ENCODE measurements at regions not wholly inside any gene's neighbourhood (a gene's known extent, or its start where the extent isn't known, plus 50 kb on each side); places are given as distances from the start of the nearest gene placed in this dataset.

- Histone ChIP-seq H3K4me1 (ENCODE audit: control insufficient read depth, insufficient read depth, low read length) (no peaks in the 10 kb centered on the region), H3K4me3 (ENCODE audit: low read length) (no peak overlapping the region), H3K4me2 (ENCODE audit: low read length) (no peak overlapping the region), H3K27me3 (ENCODE audit: control insufficient read depth, insufficient read depth, low read length) (no peaks in the 10 kb centered on the region), H3K9me3 (replicated peaks; ENCODE audit: low read length) (no peaks in the 10 kb centered on the region), H3K36me3 (ENCODE audit: insufficient read depth, low read length) (no peaks in the 10 kb centered on the region), H3K9ac (ENCODE audit: low read depth, low read length) (no peak overlapping the region)
Observed at GRCh38 chr2:180481998-180482397, 474.9 kb upstream of the CWC22 start.

GRCh38 chr2:180478883-180479282, 471.8 kb upstream of the CWC22 start:
- no peaks in the 10 kb centered on the region for H3K4me1 ChIP-seq (ENCODE audit: control insufficient read depth, insufficient read depth, low read length)
- no peaks in the 10 kb centered on the region for H3K27me3 ChIP-seq (ENCODE audit: control insufficient read depth, insufficient read depth, low read length)
- H3K4me2 ChIP-seq (ENCODE audit: low read length), result no peak overlapping the region
- no peaks in the 10 kb centered on the region for H3K9me3 ChIP-seq (replicated peaks; ENCODE audit: low read length)
- H3K9ac ChIP-seq (ENCODE audit: low read depth, low read length), result no peak overlapping the region
- no peaks in the 10 kb centered on the region for H3K36me3 ChIP-seq (ENCODE audit: insufficient read depth, low read length)
- no peak overlapping the region for H3K4me3 ChIP-seq (ENCODE audit: low read length)

GRCh38 chr2:180474716-180475115, 467.6 kb upstream of the CWC22 start:
- Histone ChIP-seq H3K4me1 (ENCODE audit: control insufficient read depth, insufficient read depth, low read length) (no peaks in the 10 kb centered on the region), H3K4me3 (ENCODE audit: low read length) (no peak overlapping the region), H3K36me3 (ENCODE audit: insufficient read depth, low read length) (no peaks in the 10 kb centered on the region), H3K9me3 (replicated peaks; ENCODE audit: low read length) (no peaks in the 10 kb centered on the region), H3K27me3 (ENCODE audit: control insufficient read depth, insufficient read depth, low read length) (no peaks in the 10 kb centered on the region), H3K4me2 (ENCODE audit: low read length) (no peak overlapping the region), H3K9ac (ENCODE audit: low read depth, low read length) (no peak overlapping the region)

- H3K27me3 ChIP-seq (ENCODE audit: control insufficient read depth, insufficient read depth, low read length), result no peaks in the 10 kb centered on the region
- H3K4me3 ChIP-seq (ENCODE audit: low read length), result no peak overlapping the region
- H3K36me3 ChIP-seq (ENCODE audit: insufficient read depth, low read length), result no peaks in the 10 kb centered on the region
- no peaks in the 10 kb centered on the region for H3K9me3 ChIP-seq (replicated peaks; ENCODE audit: low read length)
- no peak overlapping the region for H3K9ac ChIP-seq (ENCODE audit: low read depth, low read length)
- H3K4me1 ChIP-seq (ENCODE audit: control insufficient read depth, insufficient read depth, low read length), result no peaks in the 10 kb centered on the region
- no peak overlapping the region for H3K4me2 ChIP-seq (ENCODE audit: low read length)
Observed at GRCh38 chr2:180473456-180473855, 466.4 kb upstream of the CWC22 start.

GRCh38 chr2:180472133-180472532, 465.0 kb upstream of the CWC22 start:
- no peak overlapping the region for H3K9ac ChIP-seq (ENCODE audit: low read depth, low read length)
- H3K9me3 ChIP-seq (replicated peaks; ENCODE audit: low read length), result no peaks in the 10 kb centered on the region
- H3K4me1 ChIP-seq (ENCODE audit: control insufficient read depth, insufficient read depth, low read length), result no peaks in the 10 kb centered on the region
- no peaks in the 10 kb centered on the region for H3K36me3 ChIP-seq (ENCODE audit: insufficient read depth, low read length)
- no peak overlapping the region for H3K4me3 ChIP-seq (ENCODE audit: low read length)
- no peak overlapping the region for H3K4me2 ChIP-seq (ENCODE audit: low read length)
- no peaks in the 10 kb centered on the region for H3K27me3 ChIP-seq (ENCODE audit: control insufficient read depth, insufficient read depth, low read length)

- Histone ChIP-seq H3K9ac (ENCODE audit: low read depth, low read length) (no peak overlapping the region), H3K4me3 (ENCODE audit: low read length) (no peak overlapping the region), H3K27me3 (ENCODE audit: control insufficient read depth, insufficient read depth, low read length) (no peaks in the 10 kb centered on the region), H3K4me1 (ENCODE audit: control insufficient read depth, insufficient read depth, low read length) (no peaks in the 10 kb centered on the region), H3K36me3 (ENCODE audit: insufficient read depth, low read length) (no peaks in the 10 kb centered on the region), H3K4me2 (ENCODE audit: low read length) (no peak overlapping the region), H3K9me3 (replicated peaks; ENCODE audit: low read length) (no peaks in the 10 kb centered on the region)
Observed at GRCh38 chr2:180463608-180464007, 456.5 kb upstream of the CWC22 start.

GRCh38 chr2:180461761-180462160, 454.7 kb upstream of the CWC22 start:
- no peak overlapping the region for H3K4me2 ChIP-seq (ENCODE audit: low read length)
- H3K27me3 ChIP-seq (ENCODE audit: control insufficient read depth, insufficient read depth, low read length), result no peaks in the 10 kb centered on the region
- no peaks in the 10 kb centered on the region for H3K4me1 ChIP-seq (ENCODE audit: control insufficient read depth, insufficient read depth, low read length)
- no peaks in the 10 kb centered on the region for H3K9me3 ChIP-seq (replicated peaks; ENCODE audit: low read length)
- no peak overlapping the region for H3K4me3 ChIP-seq (ENCODE audit: low read length)
- H3K36me3 ChIP-seq (ENCODE audit: insufficient read depth, low read length), result no peaks in the 10 kb centered on the region
- no peak overlapping the region for H3K9ac ChIP-seq (ENCODE audit: low read depth, low read length)

GRCh38 chr2:180456801-180457200, 449.7 kb upstream of the CWC22 start:
- H3K9ac ChIP-seq (ENCODE audit: low read depth, low read length), result no peak overlapping the region
- H3K36me3 ChIP-seq (ENCODE audit: insufficient read depth, low read length), result no peaks in the 10 kb centered on the region
- no peak overlapping the region for H3K4me2 ChIP-seq (ENCODE audit: low read length)
- H3K9me3 ChIP-seq (replicated peaks; ENCODE audit: low read length), result no peaks in the 10 kb centered on the region
- H3K27me3 ChIP-seq (ENCODE audit: control insufficient read depth, insufficient read depth, low read length), result no peaks in the 10 kb centered on the region
- no peaks in the 10 kb centered on the region for H3K4me1 ChIP-seq (ENCODE audit: control insufficient read depth, insufficient read depth, low read length)
- H3K4me3 ChIP-seq (ENCODE audit: low read length), result no peak overlapping the region

- Histone ChIP-seq H3K4me1 (ENCODE audit: control insufficient read depth, insufficient read depth, low read length) (no peaks in the 10 kb centered on the region), H3K9me3 (replicated peaks; ENCODE audit: low read length) (no peaks in the 10 kb centered on the region), H3K27me3 (ENCODE audit: control insufficient read depth, insufficient read depth, low read length) (no peaks in the 10 kb centered on the region), H3K4me3 (ENCODE audit: low read length) (no peak overlapping the region), H3K4me2 (ENCODE audit: low read length) (no peak overlapping the region), H3K36me3 (ENCODE audit: insufficient read depth, low read length) (no peaks in the 10 kb centered on the region), H3K9ac (ENCODE audit: low read depth, low read length) (no peak overlapping the region)
Observed at GRCh38 chr2:180450841-180451240, 443.7 kb upstream of the CWC22 start.

GRCh38 chr2:180449171-180449915, 442.2 kb upstream of the CWC22 start:
- no peak overlapping the region for H3K4me3 ChIP-seq (ENCODE audit: low read length)
- H3K27me3 ChIP-seq (ENCODE audit: control insufficient read depth, insufficient read depth, low read length), result no peaks in the 10 kb centered on the region
- H3K4me2 ChIP-seq (ENCODE audit: low read length), result no peak overlapping the region
- H3K4me1 ChIP-seq (ENCODE audit: control insufficient read depth, insufficient read depth, low read length), result no peaks in the 10 kb centered on the region
- no peak overlapping the region for H3K9ac ChIP-seq (ENCODE audit: low read depth, low read length)
- H3K36me3 ChIP-seq (ENCODE audit: insufficient read depth, low read length), result no peaks in the 10 kb centered on the region
- no peaks in the 10 kb centered on the region for H3K9me3 ChIP-seq (replicated peaks; ENCODE audit: low read length)

GRCh38 chr2:180446492-180446891, 439.4 kb upstream of the CWC22 start:
- H3K27me3 ChIP-seq (ENCODE audit: control insufficient read depth, insufficient read depth, low read length), result no peaks in the 10 kb centered on the region
- no peaks in the 10 kb centered on the region for H3K9me3 ChIP-seq (replicated peaks; ENCODE audit: low read length)
- H3K36me3 ChIP-seq (ENCODE audit: insufficient read depth, low read length), result no peaks in the 10 kb centered on the region
- no peak overlapping the region for H3K4me3 ChIP-seq (ENCODE audit: low read length)
- H3K9ac ChIP-seq (ENCODE audit: low read depth, low read length), result no peak overlapping the region
- no peaks in the 10 kb centered on the region for H3K4me1 ChIP-seq (ENCODE audit: control insufficient read depth, insufficient read depth, low read length)
- no peak overlapping the region for H3K4me2 ChIP-seq (ENCODE audit: low read length)

GRCh38 chr2:180443888-180444287, 436.8 kb upstream of the CWC22 start:
- no peaks in the 10 kb centered on the region for H3K9me3 ChIP-seq (replicated peaks; ENCODE audit: low read length)
- no peaks in the 10 kb centered on the region for H3K36me3 ChIP-seq (ENCODE audit: insufficient read depth, low read length)
- H3K4me1 ChIP-seq (ENCODE audit: control insufficient read depth, insufficient read depth, low read length), result no peaks in the 10 kb centered on the region
- no peak overlapping the region for H3K4me3 ChIP-seq (ENCODE audit: low read length)
- no peaks in the 10 kb centered on the region for H3K27me3 ChIP-seq (ENCODE audit: control insufficient read depth, insufficient read depth, low read length)
- H3K9ac ChIP-seq (ENCODE audit: low read depth, low read length), result no peak overlapping the region
- no peak overlapping the region for H3K4me2 ChIP-seq (ENCODE audit: low read length)
